ENCODE measurements at regions not wholly inside any gene's neighbourhood (a gene's known extent, or its start where the extent isn't known, plus 50 kb on each side); places are given as distances from the start of the nearest gene placed in this dataset.

GRCh38 chr3:13213911-13214846 is 140.9 kb upstream of the IQSEC1 start:
- Histone ChIP-seq H3K4me3 (no peak overlapping the region), H3K4me1 (replicated peaks in 1 of 2; ENCODE audit: control insufficient read depth in 2 of 2, insufficient read depth in 2 of 2, low read length in 2 of 2) (no peaks in the 10 kb centered on the region; a peak in 1 of 5 replicates), H3K79me2 (ENCODE audit: control insufficient read depth, insufficient read depth, low read length) (no peaks in the 10 kb centered on the region), H4K20me1 (replicated peaks; ENCODE audit: control insufficient read depth, insufficient read depth, low read length) (peaks cover 19% of the 10 kb centered on the region; the same call in 1 of the 2 replicates), H3K4me2 (ENCODE audit: insufficient read depth, low read length) (no peak overlapping the region), H3K9me1 (ENCODE audit: control insufficient read depth, insufficient read depth, low read length) (peaks cover 4% of the 10 kb centered on the region), H3K9me3 (replicated peaks; ENCODE audit: control insufficient read depth, insufficient read depth, low read depth, low read length) (no peaks in the 10 kb centered on the region), H3K9ac (ENCODE audit: insufficient read depth in 1 of 2, low read depth in 2 of 2, low read length in 2 of 2) (no peak overlapping the region), H3K36me3 (ENCODE audit: control insufficient read depth, insufficient read depth, low read length) (no peaks in the 10 kb centered on the region), H3K27me3 (ENCODE audit: control insufficient read depth in 2 of 2, insufficient read depth in 2 of 2, low read length in 2 of 2) (peaks cover 61 to 88% of the 10 kb centered on the region in 2 experiments), H2AFZ (ENCODE audit: low read depth, low read length) (no peak overlapping the region), H3K27ac (ENCODE audit: extremely low read depth, low read depth, low read length) (no peak overlapping the region)
- ChIA-PET POLR2A (interaction anchor here (1.1 kb wide), 1 partner anchor 18 kb away, joined by 3 read pairs; no protein-coding TSS in a partner anchor), CTCF (ENCODE audit: low intra/inter-chr PET ratio) (interaction anchor here (0.6 kb wide), 1 partner anchor 18 kb away, joined by 3 read pairs; no protein-coding TSS in a partner anchor)
- FAIRE-seq (no peak), DNase-seq (ENCODE audit: extremely low read depth in 1 of 4, low spot score in 3 of 4) (no peak), ATAC-seq (no peak)
- no TSS peak for BruUV-seq (replicated peaks)
- WGBS (ENCODE audit: insufficient coverage, low coverage, missing lambda C conversion rate): 3% methylated on average over 26 of the region's 26 CpGs
- intact Hi-C loops (cut with micrococcal nuclease): no loop called here
- in situ Hi-C loops (cut with MboI): no loop called here
- no peak for TF ChIP-seq PHTF2 (CRISPR knock-in tag; IDR thresholded peaks at IDR 0.05)
- no peak for TF ChIP-seq ZC3H11A (IDR thresholded peaks at IDR 0.05; ENCODE audit: low read depth, low read length)
- no peak for TF ChIP-seq CHD7 (IDR thresholded peaks at IDR 0.05; ENCODE audit: low read depth, low read length)
- TF ChIP-seq ZSCAN32 (CRISPR knock-in tag; IDR thresholded peaks at IDR 0.05): no peak
- no peak for TF ChIP-seq MTA2 (IDR thresholded peaks at IDR 0.05; ENCODE audit: low read depth)
- TF ChIP-seq RFX1 (IDR thresholded peaks at IDR 0.05): no peak
- no peak for TF ChIP-seq FOXJ2 (tag; IDR thresholded peaks at IDR 0.05)
- TF ChIP-seq DLX4 (CRISPR knock-in tag; IDR thresholded peaks at IDR 0.05): no peak

Measured in K562 (cell line).